Glomerular endothelial cell (primary cell): ENCODE measurements at regions not wholly inside any gene's neighbourhood (a gene's known extent, or its start where the extent isn't known, plus 50 kb on each side); places are given as distances from the start of the nearest gene placed in this dataset.

Experiments used
- DNase-seq: peaks from one replicate; pipeline ENCODE4 v3.0.0-alpha.2; 2011; ENCODE audit warnings: low read depth, low spot score; ENCODE audit errors: extremely low read depth

- no peak for DNase-seq
Observed at GRCh38 chr22:48181263-48181955, 1419.0 kb downstream of the TBC1D22A start.

DNA sequence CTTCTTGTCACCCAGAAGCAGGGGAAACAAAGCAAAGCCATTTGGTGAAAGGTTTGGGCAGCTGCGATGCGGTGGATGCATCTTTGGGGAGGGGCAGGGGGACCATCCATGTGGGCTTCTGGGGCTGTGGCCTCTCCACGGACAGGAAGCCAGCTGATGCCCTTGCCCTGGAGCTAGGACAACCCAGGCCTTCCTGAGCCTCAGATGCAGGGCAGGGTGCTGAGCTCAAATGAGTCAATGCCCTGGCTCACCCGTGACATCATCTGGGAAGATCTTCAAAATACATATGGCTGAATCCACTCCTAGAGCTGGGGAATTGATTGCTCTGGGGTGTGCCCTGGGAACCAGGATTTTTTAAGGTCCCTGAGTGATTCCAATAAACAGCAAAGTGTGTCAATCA is 1418.2 kb downstream of the TBC1D22A start:
- no peak for DNase-seq

DNA sequence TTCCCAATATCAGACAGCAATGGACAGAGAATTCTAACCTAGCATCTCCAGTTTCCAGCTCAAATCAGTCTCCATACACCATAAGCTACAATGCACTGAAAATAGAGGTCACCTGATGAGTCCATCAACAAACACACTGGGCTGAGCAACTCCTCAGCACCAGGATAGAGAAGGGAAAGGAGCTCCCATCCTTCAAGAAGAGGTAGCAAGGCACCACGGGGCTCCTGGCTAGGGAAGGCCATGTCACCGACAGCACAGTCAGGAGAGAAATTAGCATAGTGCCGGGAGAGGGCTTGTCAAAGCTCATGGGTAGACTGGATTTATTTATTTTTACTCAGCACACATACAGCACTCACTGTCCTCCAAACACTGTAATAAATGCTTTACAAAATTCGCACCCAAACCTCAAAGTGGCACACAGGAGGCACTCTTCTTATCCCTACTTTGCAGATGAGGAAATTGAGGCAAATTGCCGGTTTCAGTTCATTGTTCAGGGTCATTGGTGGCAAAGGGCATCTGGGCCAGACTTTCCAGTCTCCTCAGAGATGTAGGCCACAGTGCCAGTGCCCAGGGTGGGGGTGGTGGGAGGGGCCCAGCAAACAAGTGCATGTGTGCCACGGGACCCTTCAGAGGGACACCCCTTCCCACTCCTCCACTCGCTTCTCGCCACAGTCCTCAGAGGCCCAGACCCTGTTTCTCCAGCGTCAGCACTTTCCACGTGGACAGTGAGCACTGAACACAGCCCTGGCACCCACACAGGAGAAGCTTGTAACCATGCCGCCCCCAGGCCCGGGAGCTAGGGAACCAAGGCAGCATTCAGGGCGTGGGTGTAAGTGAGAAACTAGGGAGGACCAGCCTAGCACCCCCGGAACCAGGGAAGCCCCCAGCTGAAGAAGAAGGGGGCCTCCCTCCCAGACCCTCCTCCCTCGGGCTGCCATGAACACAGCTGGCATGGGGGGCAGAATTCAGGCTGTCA is 1417.4 kb downstream of the TBC1D22A start:
- DNase-seq: no peak

- no peak for DNase-seq
Observed at GRCh38 chr22:48178536-48178935, 1416.1 kb downstream of the TBC1D22A start.

GRCh38 chr22:48177631-48178030 is 1415.2 kb downstream of the TBC1D22A start:
- no peak for DNase-seq

DNA sequence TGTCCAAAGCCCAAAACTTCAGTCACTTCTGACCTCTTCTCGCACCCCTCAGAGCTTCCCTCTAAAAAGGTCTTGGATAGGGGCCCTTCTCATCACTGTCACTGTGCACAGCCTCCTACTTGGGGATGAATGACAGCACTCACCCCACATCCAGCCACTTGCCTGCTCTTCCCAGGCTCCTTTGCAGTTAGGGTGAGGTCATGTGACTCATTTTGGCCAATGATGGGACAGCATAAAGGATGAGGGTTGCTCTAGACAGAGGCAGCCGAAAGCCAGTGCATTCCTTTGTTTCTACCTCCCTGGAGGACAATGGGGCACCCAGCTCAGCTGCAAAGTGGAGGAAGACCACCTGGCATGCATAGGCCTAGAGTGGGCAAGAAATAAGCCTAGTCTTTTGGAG is 1413.3 kb downstream of the TBC1D22A start:
- no peak for DNase-seq

- no peak for DNase-seq
Observed at GRCh38 chr22:48173773-48174160, 1411.3 kb downstream of the TBC1D22A start.

- no peak for DNase-seq
Observed at GRCh38 chr22:48173061-48173772, 1410.8 kb downstream of the TBC1D22A start.

DNA sequence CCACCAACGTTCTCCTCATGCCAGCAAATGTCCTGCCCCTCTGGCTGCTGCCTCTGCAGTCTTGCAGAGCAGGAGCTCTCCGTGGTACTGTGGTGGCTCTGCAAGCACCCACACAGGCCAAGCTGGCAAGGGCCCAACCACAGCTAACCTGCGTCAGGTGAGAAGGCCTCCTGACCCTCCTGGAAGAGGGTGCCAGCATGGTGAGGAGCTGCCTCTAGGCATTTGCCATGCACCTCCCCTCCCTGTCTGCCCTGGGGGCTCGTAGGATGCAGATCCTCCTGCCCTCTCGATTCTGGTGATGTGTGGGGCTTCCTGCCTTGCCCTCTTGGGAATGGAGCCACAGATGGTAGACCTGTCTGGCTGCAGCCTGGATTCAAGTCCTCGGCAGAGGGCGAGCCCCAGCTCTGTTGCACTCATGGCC is 1408.8 kb downstream of the TBC1D22A start:
- DNase-seq: no peak

GRCh38 chr22:48169227-48169626 is 1406.8 kb downstream of the TBC1D22A start:
- no peak for DNase-seq

GRCh38 chr22:48167238-48167637 is 1404.8 kb downstream of the TBC1D22A start:
- DNase-seq: no peak

DNA sequence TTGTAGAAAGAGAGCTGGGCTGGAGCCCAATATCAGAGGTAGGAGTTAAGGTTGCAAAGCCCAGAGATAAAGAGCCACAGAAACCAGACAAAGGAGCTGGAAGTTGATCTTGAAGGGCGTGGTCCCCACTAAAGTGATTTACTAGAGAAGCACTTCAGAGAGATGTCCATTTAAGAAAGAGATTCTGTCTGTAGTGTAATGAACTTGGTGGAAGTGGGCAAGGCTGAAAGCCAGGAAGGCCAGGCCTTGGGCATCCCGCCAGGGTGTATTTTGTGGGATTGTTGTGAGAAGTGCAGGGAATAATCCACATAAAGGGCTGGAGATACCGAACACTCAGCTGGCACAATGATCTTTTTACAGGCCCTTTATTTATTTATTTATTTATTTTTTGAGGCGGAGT is 1398.8 kb downstream of the TBC1D22A start:
- DNase-seq: no peak

DNA sequence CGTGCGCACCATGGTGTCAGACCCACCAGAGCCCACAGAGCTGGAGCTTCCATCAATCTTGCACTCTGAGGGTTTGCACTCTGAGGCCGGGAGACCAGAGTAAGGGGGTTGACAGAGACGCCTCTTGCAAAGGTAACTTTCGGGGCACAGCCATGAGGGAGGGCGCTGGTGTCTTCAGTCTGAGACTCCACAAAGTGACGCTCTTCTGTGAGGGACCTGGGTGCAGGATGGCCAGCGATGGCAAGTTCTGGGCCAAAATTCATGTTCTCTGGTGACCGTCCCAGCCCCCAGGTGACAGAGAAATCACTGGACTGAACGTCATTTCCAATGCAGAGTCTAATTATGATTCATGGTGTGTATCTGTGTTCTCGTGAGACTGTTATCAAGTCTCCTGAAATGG is 1395.2 kb downstream of the TBC1D22A start:
- DNase-seq: no peak

- no peak for DNase-seq
Observed at GRCh38 chr22:48156603-48157355, 1394.3 kb downstream of the TBC1D22A start.

DNA sequence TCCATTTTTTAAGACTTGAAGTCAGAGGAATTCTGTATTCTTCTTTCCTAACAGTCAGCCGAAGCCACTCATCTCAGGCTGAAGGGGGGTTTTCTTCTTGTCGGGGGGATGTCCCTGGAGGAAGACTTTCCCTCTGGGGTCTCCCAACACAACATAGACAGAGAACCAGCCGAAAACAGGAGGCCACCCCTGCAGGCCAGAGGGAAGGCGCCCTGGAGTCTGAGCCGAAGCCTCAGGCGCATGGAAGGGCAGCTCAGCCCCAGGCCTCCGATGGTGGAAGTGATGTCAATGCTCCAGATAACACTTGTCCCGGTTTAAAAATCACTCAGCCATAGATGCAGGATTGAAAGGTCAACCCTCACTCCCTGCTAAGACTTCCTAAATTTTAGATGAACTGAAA is 1393.0 kb downstream of the TBC1D22A start:
- no peak for DNase-seq

- DNase-seq: no peak
Observed at GRCh38 chr22:48154943-48155240, 1392.4 kb downstream of the TBC1D22A start.

DNA sequence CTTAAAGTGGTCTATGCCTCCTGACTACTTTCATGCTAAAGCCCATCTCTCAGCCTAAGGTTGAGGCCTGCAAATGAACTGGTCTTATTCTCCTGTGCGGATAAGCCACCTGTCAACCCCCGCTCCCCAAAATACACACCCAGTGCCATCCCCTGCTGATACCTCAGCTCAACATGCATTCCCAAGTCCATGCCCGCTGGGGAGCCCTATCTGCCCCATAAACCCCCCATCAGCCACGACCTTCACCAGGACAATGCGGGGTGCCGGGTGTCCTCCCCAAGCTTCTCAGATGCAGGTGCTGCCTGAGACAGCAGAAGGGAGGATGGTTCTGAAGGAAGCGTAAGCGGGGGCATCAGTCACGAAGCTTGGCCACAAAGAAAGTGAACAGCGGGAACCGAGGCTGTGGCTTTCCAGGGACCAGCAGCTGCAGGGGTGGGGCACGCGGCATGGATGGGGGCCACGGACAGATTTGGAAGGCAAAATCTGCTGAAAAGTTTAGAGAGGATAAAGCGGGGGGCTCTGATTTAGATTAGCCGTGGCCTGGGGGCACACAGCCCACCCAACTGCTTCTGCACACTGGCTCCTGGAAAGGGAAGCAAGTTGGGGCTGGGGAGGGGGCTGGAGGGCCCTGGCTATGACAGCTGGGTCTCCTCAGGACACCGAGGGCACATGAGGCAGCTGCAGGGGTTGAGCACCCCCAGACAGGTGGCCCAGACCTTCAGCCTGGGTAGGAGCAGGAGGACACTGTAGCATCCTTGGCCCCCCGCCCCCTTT is 1391.9 kb downstream of the TBC1D22A start:
- no peak for DNase-seq

- no peak for DNase-seq
Observed at GRCh38 chr22:48153726-48154125, 1391.3 kb downstream of the TBC1D22A start.

- no peak for DNase-seq
Observed at GRCh38 chr22:48152916-48153315, 1390.5 kb downstream of the TBC1D22A start.

DNA sequence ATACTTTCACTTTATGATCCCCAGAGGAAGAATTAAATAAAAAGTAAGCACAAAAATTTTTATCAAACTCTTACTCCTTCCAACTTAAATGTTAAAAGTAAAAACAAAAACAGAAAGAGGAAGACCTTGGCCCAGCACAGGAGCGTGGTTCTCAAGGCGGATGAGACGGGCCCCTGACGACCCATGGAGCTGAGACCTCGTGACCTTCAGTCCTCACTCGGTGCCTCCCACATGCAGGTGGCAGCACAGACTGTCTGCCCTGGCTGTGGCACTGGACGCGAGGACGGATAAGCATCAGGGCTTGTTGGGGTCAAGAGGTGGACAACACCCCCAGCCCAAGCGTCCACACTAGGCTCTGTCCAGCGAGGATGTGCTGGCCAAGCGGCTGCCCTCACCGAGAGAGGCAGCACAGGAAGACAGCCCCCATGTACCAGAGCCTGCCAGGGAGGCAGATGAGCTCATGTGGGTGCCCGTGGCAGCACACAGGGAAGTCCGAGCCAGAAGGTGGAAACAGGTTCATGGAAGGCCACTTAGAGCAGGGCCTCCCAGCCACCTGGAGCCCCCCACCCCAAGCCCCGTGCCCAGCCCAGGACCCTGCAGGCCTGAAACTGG is 1389.8 kb downstream of the TBC1D22A start:
- no peak for DNase-seq
